ENCODE measurements at regions not wholly inside any gene's neighbourhood (a gene's known extent, or its start where the extent isn't known, plus 50 kb on each side); places are given as distances from the start of the nearest gene placed in this dataset.

- no peaks in the 10 kb centered on the region for H3K4me1 ChIP-seq (ENCODE audit: control insufficient read depth, insufficient read depth, low read length)
- no peaks in the 10 kb centered on the region for H3K9me3 ChIP-seq (ENCODE audit: control insufficient read depth, insufficient read depth, low read depth, low read length)
- TF ChIP-seq ZBTB49 (tag by site-specific recombination; IDR thresholded peaks at IDR 0.05; ENCODE audit: low read depth): no peak
- TF ChIP-seq ZNF2 (tag by site-specific recombination; IDR thresholded peaks at IDR 0.05): no peak
- POLR2A ChIA-PET: no interaction called here
- H3K27ac ChIP-seq (ENCODE audit: extremely low read depth, low read depth, low read length): no peak overlapping the region
- CTCF ChIA-PET: interaction anchor here (0.7 to 2.0 kb wide), 6 partner anchors 40 to 220 kb away, joined by 4 to 12 read pairs (median 4); no protein-coding TSS in a partner anchor
- no peaks in the 10 kb centered on the region for H3K36me3 ChIP-seq (ENCODE audit: control insufficient read depth in 2 of 2, insufficient read depth in 1 of 2, low read length in 2 of 2)
- no peak overlapping the region for H3K4me3 ChIP-seq (ENCODE audit: low read depth, low read length)
These were observed 109.2 kb downstream of the SH3TC2 start for GRCh38 chr5:148953711-148954110.

Measured in HEK293 (cell line).